ENCODE measurements at regions not wholly inside any gene's neighbourhood (a gene's known extent, or its start where the extent isn't known, plus 50 kb on each side); places are given as distances from the start of the nearest gene placed in this dataset.
"Not testable (repeated sequence)": the region's sequence is repeated elsewhere in the genome, so short reads cannot be mapped to it uniquely, and the experiment has no call there.

DNA sequence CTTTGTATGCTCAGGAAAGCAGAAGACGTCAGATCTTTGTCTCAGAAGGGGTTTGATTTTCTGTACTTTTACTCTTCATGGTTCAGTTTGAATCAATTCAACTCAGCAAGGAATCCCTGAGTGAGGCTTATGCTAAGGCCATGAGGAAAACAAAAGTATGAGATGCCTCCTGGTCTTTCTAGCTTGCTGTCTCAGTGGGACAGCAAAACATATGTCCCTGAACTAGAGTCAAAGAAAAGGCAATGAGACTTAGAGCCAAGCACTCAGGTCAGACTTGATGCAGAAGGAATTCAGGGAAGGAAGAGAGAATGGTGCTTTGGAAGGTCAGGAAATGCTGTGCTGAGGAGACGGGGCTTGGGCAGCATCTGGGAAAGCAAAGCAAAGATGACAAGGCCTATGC, 236.2 kb upstream of the SFRP2 start:
- intact Hi-C loops (cut with micrococcal nuclease; ENCODE audit: unreplicated experiment): no loop called here
- DNase-seq: no peak
- ChIA-PET CTCF (no interaction called here), POLR2A (ENCODE audit: unreplicated experiment) (no interaction called here)
- H4K20me1 ChIP-seq (ENCODE audit: insufficient read depth): no peaks in the 10 kb centered on the region
- no peaks in the 10 kb centered on the region for H3K9me3 ChIP-seq (ENCODE audit: insufficient read depth, low read depth)
- H3K36me3 ChIP-seq (ENCODE audit: low read depth): no peaks in the 10 kb centered on the region
- H3K27ac ChIP-seq: no peak overlapping the region
- H3K79me2 ChIP-seq (ENCODE audit: low read depth): no peaks in the 10 kb centered on the region
- H2AFZ ChIP-seq: no peak overlapping the region
- H3K4me2 ChIP-seq: no peak overlapping the region
- H3K4me1 ChIP-seq (replicated peaks; ENCODE audit: insufficient read depth): no peaks in the 10 kb centered on the region
- H3K9me2 ChIP-seq (ENCODE audit: insufficient read depth): no peaks in the 10 kb centered on the region; the same call in 1 of the 2 replicates
- BruUV-seq (replicated peaks): no TSS peak
- H3K4me3 ChIP-seq: no peak overlapping the region
- H3K27me3 ChIP-seq (ENCODE audit: insufficient read depth, low read depth): no peaks in the 10 kb centered on the region
- TF ChIP-seq EZH2 (IDR thresholded peaks at IDR 0.05; ENCODE audit: low read depth): no peak
- TF ChIP-seq, protein P1, sequence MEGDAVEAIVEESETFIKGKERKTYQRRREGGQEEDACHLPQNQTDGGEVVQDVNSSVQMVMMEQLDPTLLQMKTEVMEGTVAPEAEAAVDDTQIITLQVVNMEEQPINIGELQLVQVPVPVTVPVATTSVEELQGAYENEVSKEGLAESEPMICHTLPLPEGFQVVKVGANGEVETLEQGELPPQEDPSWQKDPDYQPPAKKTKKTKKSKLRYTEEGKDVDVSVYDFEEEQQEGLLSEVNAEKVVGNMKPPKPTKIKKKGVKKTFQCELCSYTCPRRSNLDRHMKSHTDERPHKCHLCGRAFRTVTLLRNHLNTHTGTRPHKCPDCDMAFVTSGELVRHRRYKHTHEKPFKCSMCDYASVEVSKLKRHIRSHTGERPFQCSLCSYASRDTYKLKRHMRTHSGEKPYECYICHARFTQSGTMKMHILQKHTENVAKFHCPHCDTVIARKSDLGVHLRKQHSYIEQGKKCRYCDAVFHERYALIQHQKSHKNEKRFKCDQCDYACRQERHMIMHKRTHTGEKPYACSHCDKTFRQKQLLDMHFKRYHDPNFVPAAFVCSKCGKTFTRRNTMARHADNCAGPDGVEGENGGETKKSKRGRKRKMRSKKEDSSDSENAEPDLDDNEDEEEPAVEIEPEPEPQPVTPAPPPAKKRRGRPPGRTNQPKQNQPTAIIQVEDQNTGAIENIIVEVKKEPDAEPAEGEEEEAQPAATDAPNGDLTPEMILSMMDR (conservative IDR thresholded peaks at IDR 0.05): no peak
- H3F3A ChIP-seq (ENCODE audit: insufficient read depth, low read depth): no peaks in the 10 kb centered on the region

DNA sequence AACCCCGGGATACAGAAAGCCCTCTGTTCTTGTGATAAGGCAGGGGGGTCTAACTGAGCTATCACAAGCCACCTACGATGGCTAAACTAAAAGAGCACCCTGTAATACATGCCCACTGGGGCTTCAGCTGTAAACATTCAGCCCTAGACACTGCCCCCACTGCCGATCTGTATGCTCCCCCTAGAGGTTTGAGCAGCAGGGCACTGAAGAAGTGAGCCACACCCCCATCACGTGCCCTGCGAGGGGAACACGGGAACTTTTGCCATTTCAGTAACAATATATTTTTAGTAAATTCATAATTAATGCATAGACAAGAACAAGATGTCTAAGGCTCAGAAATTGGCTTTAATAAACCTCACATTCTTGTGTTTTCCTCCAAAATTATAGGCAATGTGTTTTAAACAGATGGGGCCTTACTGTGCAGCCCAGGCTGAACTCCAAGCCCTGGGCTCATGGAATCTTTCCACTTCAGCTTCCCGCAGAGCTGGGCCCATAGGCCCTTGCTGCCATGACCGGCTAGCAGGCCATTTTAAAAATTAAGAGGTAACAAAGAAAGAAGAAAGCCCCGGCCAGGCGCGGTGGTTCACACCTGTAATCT, 235.3 kb upstream of the SFRP2 start:
- BruUV-seq (replicated peaks): no TSS peak

DNA sequence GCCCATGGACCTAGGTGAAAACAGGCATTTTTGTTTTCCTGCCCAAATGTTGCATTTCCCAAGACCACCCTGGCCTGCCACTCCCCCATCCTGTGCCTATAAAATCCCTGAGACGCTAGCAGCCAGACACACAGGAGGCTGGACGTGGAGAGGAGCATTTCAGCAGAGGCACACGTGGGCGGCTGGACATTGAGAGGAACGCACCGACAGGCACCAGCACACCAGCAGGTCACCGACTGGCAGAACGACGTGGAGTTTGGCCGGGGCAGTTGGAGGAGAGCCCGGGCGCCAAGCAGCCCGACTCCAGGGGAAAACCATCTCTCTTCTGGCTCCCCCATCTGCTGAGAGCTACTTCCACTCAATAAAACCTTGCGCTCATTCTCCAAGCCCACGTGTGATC, 234.8 kb upstream of the SFRP2 start:
- H3K4me3 ChIP-seq; H3K9me2 ChIP-seq (ENCODE audit: insufficient read depth); H3K4me2 ChIP-seq; H3K27ac ChIP-seq; H3K4me1 ChIP-seq (replicated peaks; ENCODE audit: insufficient read depth); H2AFZ ChIP-seq; DNase-seq; H3F3A ChIP-seq (ENCODE audit: insufficient read depth, low read depth); intact Hi-C loops (cut with micrococcal nuclease; ENCODE audit: unreplicated experiment); H3K36me3 ChIP-seq (ENCODE audit: low read depth); H3K79me2 ChIP-seq (ENCODE audit: low read depth); H4K20me1 ChIP-seq (ENCODE audit: insufficient read depth); H3K9me3 ChIP-seq (ENCODE audit: insufficient read depth, low read depth); CTCF ChIA-PET; BruUV-seq (replicated peaks); POLR2A ChIA-PET (ENCODE audit: unreplicated experiment); H3K27me3 ChIP-seq (ENCODE audit: insufficient read depth, low read depth): not testable (repeated sequence)

More for the DNA sequence above, 235.3 kb upstream of the SFRP2 start:
- no peak for TF ChIP-seq EZH2 (IDR thresholded peaks at IDR 0.05; ENCODE audit: low read depth)
- TF ChIP-seq, protein P1 (conservative IDR thresholded peaks at IDR 0.05): no peak
- H3K9me2 ChIP-seq (ENCODE audit: insufficient read depth): no peaks in the 10 kb centered on the region; the same call in 1 of the 2 replicates
- no peak overlapping the region for H3K27ac ChIP-seq
- H4K20me1 ChIP-seq (ENCODE audit: insufficient read depth): no peaks in the 10 kb centered on the region
- ChIA-PET POLR2A (ENCODE audit: unreplicated experiment) (no interaction called here), CTCF (no interaction called here)
- H3K79me2 ChIP-seq (ENCODE audit: low read depth): no peaks in the 10 kb centered on the region
- H3K4me3 ChIP-seq: no peak overlapping the region
- H3K9me3 ChIP-seq (ENCODE audit: insufficient read depth, low read depth): no peaks in the 10 kb centered on the region
- DNase-seq: no peak
- no peaks in the 10 kb centered on the region for H3K27me3 ChIP-seq (ENCODE audit: insufficient read depth, low read depth)
- H3K4me1 ChIP-seq (replicated peaks; ENCODE audit: insufficient read depth): no peaks in the 10 kb centered on the region
- no peak overlapping the region for H2AFZ ChIP-seq
- no peak overlapping the region for H3K4me2 ChIP-seq
- no peaks in the 10 kb centered on the region for H3F3A ChIP-seq (ENCODE audit: insufficient read depth, low read depth)
- intact Hi-C loops (cut with micrococcal nuclease; ENCODE audit: unreplicated experiment): no loop called here
- H3K36me3 ChIP-seq (ENCODE audit: low read depth): no peaks in the 10 kb centered on the region

DNA sequence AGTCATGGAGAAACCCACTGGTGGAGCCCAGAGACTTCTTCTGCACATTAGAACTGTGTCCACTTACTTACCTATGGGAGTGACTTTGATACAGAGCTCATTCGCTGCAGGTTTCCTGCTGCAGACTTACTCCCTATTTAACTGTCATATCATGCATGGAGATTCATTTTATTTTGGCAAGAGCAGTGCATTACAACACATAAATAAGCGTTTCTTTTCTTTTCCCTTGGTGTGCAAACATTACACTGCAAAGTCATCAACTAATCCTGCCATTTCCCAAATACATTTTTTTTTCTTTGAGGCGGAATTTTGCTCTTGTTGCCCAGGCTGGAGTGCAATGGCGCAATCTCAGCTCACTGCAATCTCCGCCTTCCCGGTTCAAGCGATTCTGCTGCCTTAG, 230.9 kb upstream of the SFRP2 start:
- intact Hi-C loops (cut with micrococcal nuclease; ENCODE audit: unreplicated experiment): no loop called here
- no peak overlapping the region for H3K4me2 ChIP-seq
- no peaks in the 10 kb centered on the region for H4K20me1 ChIP-seq (ENCODE audit: insufficient read depth)
- POLR2A ChIA-PET (ENCODE audit: unreplicated experiment): no interaction called here
- H3K9me3 ChIP-seq (ENCODE audit: insufficient read depth, low read depth): no peaks in the 10 kb centered on the region
- H3K9me2 ChIP-seq (ENCODE audit: insufficient read depth): no peaks in the 10 kb centered on the region
- H2AFZ ChIP-seq: no peak overlapping the region
- TF ChIP-seq EZH2 (IDR thresholded peaks at IDR 0.05; ENCODE audit: low read depth): no peak
- TF ChIP-seq, protein P1 (conservative IDR thresholded peaks at IDR 0.05): no peak
- CTCF ChIA-PET: no interaction called here
- no peak overlapping the region for H3K27ac ChIP-seq
- H3K36me3 ChIP-seq (ENCODE audit: low read depth): no peaks in the 10 kb centered on the region
- no peak for DNase-seq
- no peaks in the 10 kb centered on the region for H3K79me2 ChIP-seq (ENCODE audit: low read depth)
- H3K27me3 ChIP-seq (ENCODE audit: insufficient read depth, low read depth): no peaks in the 10 kb centered on the region
- no peaks in the 10 kb centered on the region for H3F3A ChIP-seq (ENCODE audit: insufficient read depth, low read depth)
- H3K4me1 ChIP-seq (replicated peaks; ENCODE audit: insufficient read depth): no peaks in the 10 kb centered on the region
- H3K4me3 ChIP-seq: no peak overlapping the region
- no TSS peak for BruUV-seq (replicated peaks)
